HepG2 (cell line): ENCODE measurements at regions not wholly inside any gene's neighbourhood (a gene's known extent, or its start where the extent isn't known, plus 50 kb on each side); places are given as distances from the start of the nearest gene placed in this dataset.

Source experiments
- ATAC-seq: fragments of 200-7000 bp; cut with Tn5 transposase; 3 replicates; pipeline ENCODE4 v1.9.1; 2020; ENCODE audit warnings: mild to moderate bottlenecking, moderate library complexity
- BruUV-seq: library from RNA; stranded (reverse); fragments of 400-500 nt; replicated peaks from 2 replicates; lab custom pipeline; 2021; lab: Mats Ljungman, UMichigan
- CTCF ChIA-PET: fragments of 300-600 bp; formaldehyde crosslinking; extraction: SDS; loops from one replicate; lab custom pipeline; 2021; ENCODE audit warnings: low total read pairs, inconsistent platforms, low intra/inter-chr PET ratio; lab: Yijun Ruan, JAX
- POLR2A ChIA-PET: fragments of 350-600 bp; sonication (Branson Sonifier 250); formaldehyde crosslinking; loops from one replicate; lab custom pipeline; 2020; ENCODE audit warnings: antibody characterized with exemption, inconsistent platforms; lab: Yijun Ruan, JAX
- DNase-seq: peaks from one replicate; pipeline ENCODE4 v3.0.0-alpha.2; 2015; ENCODE audit warnings: low spot score
- FAIRE-seq: peaks from 3 replicates; lab custom pipeline; 2011; peaks lifted over from hg19 to GRCh38; lab: Jason Lieb, UNC
- H2AFZ ChIP-seq: one replicate; pipeline ENCODE4 v1.6.1; 2011; ENCODE audit warnings: low read length, inconsistent platforms
- H3K27ac ChIP-seq: fragments of 300-600 bp; 3 replicates; pipeline ENCODE4 v1.8.0; 2011; ENCODE audit warnings: mixed run types, mild to moderate bottlenecking, mixed read lengths, low read length, inconsistent platforms; ENCODE audit not compliant: insufficient read depth; ENCODE audit errors: extremely low read length
- H3K27me3 ChIP-seq, 2 experiments: fragments of 200-600 bp in 1 of 2; 2 replicates in 1 of 2; 3 replicates in 1 of 2; pipeline versions ENCODE4 v1.6.0 to v1.8.0; 2011; ENCODE audit warnings: low read length in 2 of 2, mild to moderate bottlenecking in 2 of 2, moderate library complexity in 2 of 2, inconsistent platforms in 1 of 2; ENCODE audit not compliant: insufficient read depth in 2 of 2, control insufficient read depth in 1 of 2
- H3K36me3 ChIP-seq, 2 experiments: fragments of 200-600 bp in 1 of 2; replicated peaks in 1 of 2; 2 replicates in 1 of 2; 3 replicates in 1 of 2; pipeline versions ENCODE4 v1.5.1 to v1.8.0; 2011; ENCODE audit warnings: low read length in 2 of 2, inconsistent platforms in 1 of 2; ENCODE audit not compliant: insufficient read depth in 2 of 2, control insufficient read depth in 1 of 2
- H3K4me1 ChIP-seq: 2 replicates; pipeline ENCODE4 v1.5.1; 2012; ENCODE audit warnings: low read length, inconsistent platforms; ENCODE audit not compliant: insufficient read depth
- H3K4me2 ChIP-seq: 2 replicates; pipeline ENCODE4 v1.6.0; 2011; ENCODE audit warnings: low read depth, low read length, inconsistent platforms
- H3K4me3 ChIP-seq, 3 experiments: fragments of 200-600 bp in 1 of 3; sonication (generic), shearing (Covaris generic) in 1 of 3; replicated peaks in 1 of 3; 2 replicates each; pipeline ENCODE4 v1.5.1; 2011 to 2016; ENCODE audit warnings: low read length in 3 of 3, inconsistent platforms in 2 of 3, low read depth in 2 of 3, mild to moderate bottlenecking in 2 of 3, control low read depth in 1 of 3, mixed read lengths in 1 of 3; ENCODE audit not compliant: insufficient read depth in 1 of 3
- H3K79me2 ChIP-seq: one replicate; pipeline ENCODE4 v1.6.1; 2011; ENCODE audit warnings: low read length, inconsistent platforms; ENCODE audit not compliant: insufficient read depth
- H3K9ac ChIP-seq: 2 replicates; pipeline ENCODE4 v1.6.0; 2011; ENCODE audit warnings: mild to moderate bottlenecking, low read depth, low read length, inconsistent platforms; ENCODE audit not compliant: insufficient read depth
- H3K9me3 ChIP-seq: 2 replicates; pipeline ENCODE4 v1.5.1; 2012; ENCODE audit warnings: mild to moderate bottlenecking, low read length
- H4K20me1 ChIP-seq: 2 replicates; pipeline ENCODE4 v1.6.0; 2011; ENCODE audit warnings: inconsistent platforms, mild to moderate bottlenecking, low read length, moderate library complexity; ENCODE audit not compliant: insufficient read depth
- BHLHE40 ChIP-seq: IDR thresholded peaks from 2 replicates; pipeline ENCODE4 v1.6.1; 2011; ENCODE audit warnings: low read length, improper control_type of control experiment
- CEBPB ChIP-seq: IDR thresholded peaks from 2 replicates; pipeline ENCODE4 v1.6.1; 2011; ENCODE audit warnings: low read depth, low read length, improper control_type of control experiment, borderline replicate concordance
- CEBPG ChIP-seq: IDR thresholded peaks from 2 replicates; pipeline ENCODE4 v1.6.1; 2016
- HOXA9 ChIP-seq: sonication (generic); formaldehyde crosslinking; IDR thresholded peaks from 2 replicates; pipeline ENCODE4 v1.8.1; 2022; ENCODE audit warnings: missing genetic modification reagents, mild to moderate bottlenecking, moderate library complexity, borderline replicate concordance
- ISX ChIP-seq: sonication (generic); formaldehyde crosslinking; conservative IDR thresholded peaks from 2 replicates; pipeline ENCODE4 v1.5.0; 2020; ENCODE audit warnings: missing genetic modification reagents
- NFAT5 ChIP-seq: sonication (generic); formaldehyde crosslinking; IDR thresholded peaks from 2 replicates; pipeline ENCODE4 v1.4.0; 2020; ENCODE audit warnings: missing genetic modification reagents
- RNF219 ChIP-seq: sonication (generic); formaldehyde crosslinking; IDR thresholded peaks from 2 replicates; pipeline ENCODE4 v1.5.0; 2020; ENCODE audit warnings: mild to moderate bottlenecking, missing genetic modification reagents
- WGBS: methylation state at CpG from one replicate; pipeline ENCODE4 v1.1.6; 2017; ENCODE audit warnings: low lambda C conversion rate; 5-methylcytosine and 5-hydroxymethylcytosine counted together
- in situ Hi-C: cut with HindIII; loops from 2 replicates; pipeline ENCODE4 v1.10.0; 2017; ENCODE audit warnings: low pct_unique_long_range_greater_than_20kb; ENCODE audit not compliant: extremely low pct_ligation_motif_present
- intact Hi-C: fragments of 100-400 bp; cut with micrococcal nuclease; formaldehyde crosslinking; loops from one replicate; pipeline ENCODE4 v1.10.0; 2022; ENCODE audit not compliant: unreplicated experiment

GRCh38 chr10:18760836-18761235, 101.6 kb downstream of the ARL5B start (continued):
- no peak for TF ChIP-seq RNF219 (CRISPR knock-in tag)
- TF ChIP-seq, all 625 proteins: peak for 0

- H3K4me1 ChIP-seq, result no peaks in the 10 kb centered on the region
- POLR2A ChIA-PET, result no interaction called here
- no peak overlapping the region for H3K4me2 ChIP-seq
- no peak for ATAC-seq
- CTCF ChIA-PET, result no interaction called here
- H3K4me3 ChIP-seq, result no peak overlapping the region
- H3K27ac ChIP-seq, result no peak overlapping the region
- no peak overlapping the region for H3K9ac ChIP-seq
- no peaks in the 10 kb centered on the region; a peak in 1 of 5 replicates for H3K27me3 ChIP-seq
- DNase-seq, result no peak
- H3K9me3 ChIP-seq, result peaks cover 11% of the 10 kb centered on the region; the same call in 1 of the 2 replicates
- no peak overlapping the region for H2AFZ ChIP-seq
- TF ChIP-seq CEBPB (peak; percentile 90), CEBPG (CRISPR knock-in tag) (peak; percentile 56; the same call in 1 of the 2 replicates), NFAT5 (CRISPR knock-in tag) (no peak), ISX (CRISPR knock-in tag) (no peak), HOXA9 (no peak), BHLHE40 (no peak)
- in situ Hi-C loops, result no loop called here
- no TSS peak for BruUV-seq
- H4K20me1 ChIP-seq, result no peaks in the 10 kb centered on the region
- no peak for FAIRE-seq
- no peaks in the 10 kb centered on the region for H3K79me2 ChIP-seq
- intact Hi-C loops, result no loop called here
- H3K36me3 ChIP-seq, result no peaks in the 10 kb centered on the region
- WGBS, result 14% methylated on average over 4 of the region's 4 CpGs
These were observed 108.8 kb downstream of the ARL5B start for GRCh38 chr10:18767981-18768380.
